Thyroid gland (tissue), 4 donors: ENCODE measurements at regions not wholly inside any gene's neighbourhood (a gene's known extent, or its start where the extent isn't known, plus 50 kb on each side); places are given as distances from the start of the nearest gene placed in this dataset.

ENCODE experiments used
- CTCF ChIP-seq, 6 experiments: fragments of 200-600 bp in 3 of 6; fragments of 450-650 bp in 3 of 6; sonication (generic) in 3 of 6; IDR thresholded peaks; one replicate each; pipeline ENCODE4 v1.5.1; 2016 to 2019; ENCODE audit warnings: antibody characterized with exemption in 6 of 6, mild to moderate bottlenecking in 2 of 6, inconsistent platforms in 1 of 6, moderate library complexity in 1 of 6
- POLR2A ChIP-seq, 2 donors: fragments of 450-650 bp; IDR thresholded peaks; one replicate each; pipeline ENCODE4 v1.6.1; 2017; ENCODE audit warnings: antibody characterized with exemption in 2 of 2, mild to moderate bottlenecking in 2 of 2, moderate library complexity in 1 of 2

GRCh38 chr13:43985422-43986072, 105.8 kb downstream of the LACC1 start:
- TF ChIP-seq CTCF (IDR thresholded peaks at IDR 0.05) (no peak), POLR2A (IDR thresholded peaks at IDR 0.05) (no peak)
